GM19351 (cell line): ENCODE measurements at regions not wholly inside any gene's neighbourhood (a gene's known extent, or its start where the extent isn't known, plus 50 kb on each side); places are given as distances from the start of the nearest gene placed in this dataset.
"Not testable (repeated sequence)": the region's sequence is repeated elsewhere in the genome, so short reads cannot be mapped to it uniquely, and the experiment has no call there.

Source experiments
- ATAC-seq: cut with Tn5 transposase; IDR thresholded peaks from one replicate; pipeline ENCODE4 v1.9.1; 2021; ENCODE audit warnings: mild to moderate bottlenecking, moderate library complexity; ENCODE audit not compliant: unreplicated experiment

DNA sequence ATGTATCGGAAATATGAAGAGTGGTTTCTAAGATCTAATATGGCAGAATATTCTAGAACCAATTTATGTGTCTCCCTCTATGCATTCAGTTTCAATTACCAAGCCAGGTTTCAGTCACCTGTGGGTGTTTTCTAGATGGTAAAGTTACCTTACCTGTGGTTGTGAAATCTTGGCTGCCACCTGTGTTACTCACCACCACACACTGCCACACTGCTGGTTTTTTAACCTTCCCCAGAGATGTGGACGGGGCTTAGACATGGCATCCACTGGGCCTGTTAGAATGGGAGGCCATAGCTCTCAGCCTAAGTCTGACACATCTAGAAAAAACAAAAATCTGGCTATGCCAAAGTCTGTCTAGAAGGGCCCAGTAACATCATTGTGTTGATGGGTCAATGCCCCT is 896.5 kb upstream of the PABPC4L start:
- no peak for ATAC-seq

DNA sequence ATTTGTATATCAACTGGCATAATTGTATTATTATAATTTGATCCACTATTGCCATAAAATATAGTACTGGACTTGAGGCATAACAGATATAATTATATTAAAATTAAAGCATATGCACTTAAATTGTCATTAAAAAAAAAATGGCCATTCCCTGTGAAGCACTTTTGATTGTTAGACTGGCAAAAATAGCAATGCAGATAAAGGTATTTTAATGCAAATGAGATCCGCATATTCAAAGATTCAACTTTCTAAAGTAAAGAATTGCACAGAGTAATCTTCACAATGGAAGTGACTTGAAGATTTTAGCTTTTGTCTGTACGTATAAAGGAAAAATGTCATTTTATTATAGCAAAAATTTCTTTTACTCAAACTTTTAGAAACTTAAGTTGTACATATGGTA is 871.8 kb upstream of the PABPC4L start:
- no peak for ATAC-seq

DNA sequence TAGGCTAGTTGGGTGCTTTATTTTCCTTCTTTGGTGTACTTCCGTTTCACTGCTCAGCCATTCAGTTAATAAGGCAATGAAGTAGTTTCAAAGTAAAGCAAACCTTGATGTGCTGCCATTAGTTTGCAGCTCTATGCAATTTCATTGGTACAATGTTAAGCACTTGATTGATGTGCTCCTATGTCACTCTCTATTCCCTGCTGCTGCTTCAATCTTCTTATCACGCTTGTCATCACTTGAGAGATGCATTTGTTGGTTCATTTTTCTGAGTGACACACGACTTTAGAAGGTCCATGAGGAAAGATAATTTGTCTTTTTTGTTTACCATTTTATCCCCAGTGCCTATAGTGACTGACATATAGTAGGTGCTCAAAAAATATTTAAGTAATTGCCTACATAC is 871.0 kb upstream of the PABPC4L start:
- no peak for ATAC-seq

DNA sequence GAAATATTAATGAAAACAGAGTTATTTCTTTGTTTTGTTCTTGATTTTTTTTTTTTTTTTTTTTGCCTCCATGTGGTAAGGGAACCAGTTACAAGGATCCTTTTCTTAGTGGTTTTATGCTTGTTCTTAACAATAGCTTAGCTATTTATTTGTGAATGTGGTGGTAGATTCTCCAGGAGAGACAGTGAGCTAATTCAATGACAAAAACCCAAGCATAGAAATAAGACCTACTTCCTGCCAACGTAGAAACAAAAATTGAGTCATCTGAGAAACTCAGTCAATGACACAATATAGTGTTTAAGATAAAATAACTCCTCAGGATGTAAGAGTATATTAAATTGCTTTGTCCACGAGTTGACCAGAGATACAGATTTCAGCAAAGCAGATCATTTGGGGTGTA is 863.8 kb upstream of the PABPC4L start:
- ATAC-seq: no peak

DNA sequence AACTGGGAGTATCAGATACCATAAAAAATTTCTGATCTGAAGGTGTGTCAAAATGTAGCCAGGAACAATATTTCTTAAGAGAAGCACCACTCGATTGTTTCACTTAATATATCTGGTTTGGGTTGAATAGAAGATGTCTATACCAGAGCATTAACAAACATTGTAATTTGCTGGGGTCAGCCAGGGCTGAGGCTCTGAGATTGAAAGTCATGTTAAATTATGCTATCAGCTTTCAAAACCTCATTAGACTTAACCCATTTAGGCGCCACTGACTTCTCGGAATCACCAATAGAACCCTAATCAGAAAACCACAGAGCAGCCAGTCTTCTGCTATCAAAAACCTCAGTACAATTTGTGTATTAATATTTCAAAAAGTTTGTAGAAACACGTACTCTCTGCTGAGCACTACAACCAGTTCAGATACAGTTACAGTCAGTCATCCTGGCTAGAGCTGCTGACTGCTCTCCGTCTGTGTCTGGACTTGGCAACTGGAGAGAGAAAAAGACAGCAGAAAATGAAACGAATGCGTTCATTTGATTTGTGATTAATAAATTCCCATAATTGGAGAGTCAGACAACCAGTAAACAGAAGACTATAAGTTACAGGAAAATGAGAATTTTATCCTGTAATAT is 848.6 kb upstream of the PABPC4L start:
- ATAC-seq: no peak

DNA sequence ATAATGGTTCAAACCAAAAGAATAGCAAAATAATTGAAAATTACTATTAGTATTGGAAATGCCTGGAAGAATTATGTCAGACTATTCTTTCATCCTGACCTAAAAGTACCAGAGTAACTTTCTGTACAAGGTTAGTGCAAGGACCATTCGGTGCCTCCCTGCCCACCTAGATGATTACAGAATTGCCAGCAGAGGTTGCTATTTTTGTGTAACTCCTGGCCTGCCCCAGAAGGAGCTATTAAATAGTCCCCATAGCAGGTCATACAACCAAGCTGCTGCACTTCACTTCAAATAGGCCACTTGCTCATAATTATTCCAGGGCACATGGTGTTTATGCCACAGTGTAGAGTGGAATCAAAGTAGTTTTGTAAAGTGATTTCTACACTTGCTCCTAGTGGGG is 831.1 kb upstream of the PABPC4L start:
- no peak for ATAC-seq

DNA sequence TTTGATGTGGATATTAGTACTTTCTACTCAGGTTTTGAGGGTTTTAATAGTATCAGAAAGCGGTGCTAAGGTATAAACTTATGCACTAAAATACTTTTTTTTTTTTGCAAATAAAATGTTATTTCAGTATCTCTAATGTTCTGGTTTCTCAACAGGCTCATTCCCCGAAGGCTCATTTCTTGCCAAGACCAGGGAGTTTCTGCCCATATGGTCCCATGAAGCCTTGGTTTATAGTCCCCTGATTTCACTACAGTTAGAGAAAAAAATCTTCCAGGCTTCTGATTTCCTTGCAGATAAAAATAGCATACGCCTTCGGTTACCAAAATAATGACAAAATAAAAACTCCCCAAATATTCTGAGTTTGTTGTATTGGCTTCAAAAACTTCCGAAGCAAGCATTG is 814.2 kb upstream of the PABPC4L start:
- ATAC-seq: no peak

DNA sequence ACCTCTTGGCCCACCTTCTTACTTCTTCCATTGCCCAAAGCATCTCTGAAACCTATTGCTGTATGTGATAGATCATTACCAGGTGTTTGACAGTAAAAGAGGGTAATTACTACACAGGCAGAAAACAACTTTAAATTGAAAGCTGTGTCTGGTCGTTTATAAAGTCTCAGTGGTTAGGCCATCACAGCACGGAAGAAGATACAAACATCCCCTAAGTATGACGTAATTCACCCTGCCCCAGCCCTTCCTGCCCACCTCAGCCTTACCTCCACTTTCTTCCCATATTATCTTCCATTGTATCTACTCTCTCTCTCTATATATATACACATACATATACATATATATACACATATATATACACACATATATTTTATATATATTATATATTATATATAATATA is 805.8 kb upstream of the PABPC4L start:
- no peak for ATAC-seq

DNA sequence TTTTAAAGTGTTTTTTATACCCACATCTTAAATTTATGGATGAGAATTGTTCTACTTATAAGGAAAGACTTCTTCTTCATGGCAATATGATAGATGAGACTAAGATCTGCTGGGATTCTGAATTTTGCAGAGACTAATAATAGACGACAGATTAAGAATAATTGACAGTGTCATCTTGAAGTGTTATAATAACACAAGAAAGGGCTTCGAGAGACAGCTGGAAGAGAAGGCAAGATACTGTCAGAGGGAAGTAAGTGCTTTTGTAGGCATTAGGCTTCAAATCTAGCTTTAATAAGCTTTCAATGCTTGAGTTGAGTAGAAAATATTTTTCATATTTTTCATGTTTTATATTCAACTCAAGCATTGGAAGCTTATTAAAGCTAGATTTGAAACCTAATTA is 797.6 kb upstream of the PABPC4L start:
- ATAC-seq: no peak

DNA sequence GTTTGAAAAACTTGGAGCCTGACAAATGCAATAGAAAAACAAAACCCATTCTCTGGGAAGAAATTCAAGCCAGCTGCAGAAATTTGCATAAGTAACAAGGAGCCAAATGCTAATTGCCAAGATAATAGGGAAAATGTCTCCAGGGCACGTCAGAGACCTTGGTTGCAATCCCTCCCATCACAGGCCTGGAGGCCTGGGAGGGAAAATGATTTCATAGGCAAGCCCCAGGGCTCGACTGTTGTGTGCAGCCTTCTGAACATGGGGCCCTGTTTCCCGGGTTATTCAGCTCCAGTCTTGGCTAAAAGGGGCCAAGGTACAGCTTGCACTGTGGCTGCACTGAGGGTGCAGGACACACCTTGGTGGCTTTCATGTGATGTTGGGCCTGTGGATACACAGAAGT is 760.4 kb upstream of the PABPC4L start:
- ATAC-seq: no peak

DNA sequence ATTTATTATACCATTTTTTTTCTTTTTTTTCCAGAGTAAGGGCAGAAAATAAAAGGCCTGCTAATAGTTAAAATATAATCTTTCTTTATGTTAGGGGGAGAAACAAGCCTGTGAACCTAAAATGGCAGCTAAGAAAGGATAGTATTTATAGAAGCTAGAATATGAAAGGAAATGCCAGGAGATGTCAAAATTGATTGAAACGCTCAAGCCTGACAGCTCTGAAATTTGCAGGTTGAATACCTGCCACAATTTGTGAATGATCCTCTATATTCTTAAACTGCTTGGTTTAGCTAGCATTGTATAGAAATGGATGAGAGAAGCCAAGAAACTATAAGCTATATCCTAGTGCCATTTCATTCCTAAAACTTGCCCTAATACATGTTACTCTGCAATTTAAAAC is 757.3 kb upstream of the PABPC4L start:
- ATAC-seq: no peak

DNA sequence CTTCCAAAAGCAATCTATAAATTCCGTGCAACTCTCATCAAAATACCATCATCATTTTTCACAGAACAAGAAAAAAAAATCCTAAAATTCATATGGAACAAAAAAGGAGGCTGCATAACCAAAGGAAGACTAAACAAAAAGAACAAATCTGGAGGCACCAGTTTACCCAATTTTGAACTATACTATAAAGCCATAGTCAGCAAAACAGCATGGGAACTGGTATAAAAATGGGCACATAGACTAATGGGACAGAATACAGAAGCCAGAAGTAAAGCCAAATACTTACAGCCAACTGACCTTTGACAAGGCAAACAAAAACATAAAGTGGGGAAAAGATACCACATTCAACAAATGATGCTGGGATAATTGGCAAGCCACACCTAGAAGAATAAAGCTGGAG is 753.5 kb upstream of the PABPC4L start:
- ATAC-seq: no peak

DNA sequence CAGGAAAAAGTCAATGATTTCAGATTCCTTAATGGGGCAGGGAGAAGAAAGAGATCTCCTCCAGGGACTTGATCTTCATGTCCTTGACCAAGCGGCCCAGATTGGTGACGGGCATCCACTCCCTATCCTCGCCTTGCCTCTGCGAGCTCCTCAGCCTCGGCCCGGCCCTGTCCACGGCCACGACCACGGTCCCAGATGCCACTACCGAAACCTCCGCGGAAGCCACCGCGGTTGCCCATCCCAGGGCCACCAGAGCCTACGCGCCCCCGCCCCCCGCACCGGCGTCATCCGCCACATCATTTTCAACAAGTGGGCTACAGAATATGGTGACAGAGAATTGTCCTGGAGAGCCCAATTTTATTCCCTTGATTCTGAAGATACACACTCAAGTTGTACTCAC is 751.2 kb upstream of the PABPC4L start:
- ATAC-seq: no peak

DNA sequence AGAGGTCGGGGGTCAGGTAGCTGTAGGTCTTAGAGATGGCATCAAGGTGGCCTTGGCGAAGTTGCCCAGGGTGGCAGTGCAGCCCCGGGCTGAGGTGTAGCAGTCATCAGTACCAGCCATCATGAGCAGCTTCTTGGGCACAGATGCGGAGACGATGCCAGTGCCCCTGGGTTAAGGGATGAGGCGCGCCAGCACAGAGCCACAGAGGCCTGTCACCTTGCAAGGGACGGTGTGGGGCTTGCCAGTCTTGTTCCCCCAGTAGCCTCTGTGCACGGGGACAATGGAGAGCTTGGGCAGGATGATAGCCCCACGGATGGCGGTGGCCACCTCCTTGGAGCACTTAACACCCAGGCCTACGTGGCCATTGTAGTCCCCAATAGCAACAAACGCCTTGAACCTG is 750.7 kb upstream of the PABPC4L start:
- ATAC-seq: no peak

DNA sequence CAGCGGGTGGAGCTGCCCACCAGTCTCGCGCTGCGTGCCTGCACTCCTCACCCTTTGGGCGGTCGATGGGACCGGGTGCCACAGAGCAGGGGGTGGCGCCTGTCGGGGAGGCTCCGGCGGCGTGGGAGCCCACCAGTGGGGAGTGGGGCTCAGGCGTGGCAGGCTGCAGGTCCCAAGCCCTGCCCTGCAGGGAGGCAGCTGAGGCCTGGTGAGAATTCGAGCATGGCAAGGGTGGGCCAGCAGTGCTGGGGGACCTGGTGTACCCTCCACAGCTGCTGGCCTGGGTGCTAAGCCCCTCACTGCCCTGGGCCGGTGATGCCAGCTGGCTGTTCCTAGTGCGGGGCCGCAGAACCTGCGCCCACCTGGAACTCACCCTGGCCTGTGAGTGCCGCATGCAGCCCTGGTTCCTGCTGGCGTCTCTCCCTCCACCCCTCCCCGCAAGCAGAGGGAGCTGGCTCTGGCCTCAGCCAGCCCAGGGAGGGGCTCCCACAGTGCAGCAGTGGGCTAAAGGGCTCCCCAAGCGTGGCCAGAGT is 746.6 kb upstream of the PABPC4L start:
- ATAC-seq: no peak

DNA sequence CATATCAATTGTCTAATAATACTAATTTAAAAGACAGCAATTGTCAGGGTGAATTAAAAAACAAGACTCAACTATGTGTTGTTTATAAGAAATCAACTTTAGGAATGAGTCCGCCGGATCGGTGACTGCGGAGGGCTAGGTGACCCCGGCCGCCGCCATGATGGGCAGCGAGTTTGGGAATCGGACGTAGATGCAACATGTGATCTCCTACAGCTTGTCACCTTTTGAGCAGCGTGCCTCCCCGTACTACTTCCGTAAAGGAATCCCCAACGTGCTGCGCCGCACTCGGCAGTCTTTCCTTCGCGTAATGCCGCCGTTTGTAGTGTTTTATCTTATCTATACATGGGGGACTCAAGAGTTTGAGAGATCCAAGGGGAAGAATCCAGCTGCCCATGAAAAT is 742.5 kb upstream of the PABPC4L start:
- ATAC-seq: no peak

DNA sequence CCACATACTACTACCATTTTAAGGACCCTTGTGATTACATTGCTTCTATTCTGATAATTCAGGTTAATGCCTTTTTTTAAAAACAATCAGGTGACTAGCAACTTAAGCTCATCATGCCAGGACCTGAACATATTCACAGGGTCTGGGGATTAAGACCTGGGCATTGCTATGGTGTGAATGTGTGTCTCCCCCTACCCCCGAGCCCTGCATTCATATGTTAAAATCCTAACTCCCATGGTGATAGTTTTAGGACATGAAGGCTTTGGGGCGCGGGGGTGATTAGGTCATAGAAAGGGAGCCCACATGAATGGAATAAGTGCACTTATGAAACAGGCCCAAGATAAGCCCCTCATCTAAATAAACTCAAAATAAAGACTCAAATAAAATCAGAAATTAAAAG is 734.4 kb upstream of the PABPC4L start:
- ATAC-seq: no peak

DNA sequence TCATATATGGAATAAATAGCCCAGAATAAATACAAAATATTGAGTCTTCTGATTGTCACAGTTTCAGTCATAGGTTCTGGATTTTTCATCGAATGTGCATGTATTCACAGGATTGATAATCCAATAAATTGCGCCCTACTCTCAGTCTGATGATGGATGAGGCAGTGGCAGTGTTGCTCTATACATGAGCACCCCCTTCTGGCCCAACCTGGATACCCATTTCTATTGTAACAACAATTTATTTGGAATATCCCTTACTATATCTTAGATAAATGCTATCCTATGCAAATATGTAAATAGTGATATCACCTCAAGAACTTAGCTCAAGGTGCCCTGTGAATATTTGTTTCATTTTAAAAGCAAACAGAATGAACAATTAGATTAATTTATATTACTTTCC is 733.7 kb upstream of the PABPC4L start:
- ATAC-seq: peak; percentile 58

DNA sequence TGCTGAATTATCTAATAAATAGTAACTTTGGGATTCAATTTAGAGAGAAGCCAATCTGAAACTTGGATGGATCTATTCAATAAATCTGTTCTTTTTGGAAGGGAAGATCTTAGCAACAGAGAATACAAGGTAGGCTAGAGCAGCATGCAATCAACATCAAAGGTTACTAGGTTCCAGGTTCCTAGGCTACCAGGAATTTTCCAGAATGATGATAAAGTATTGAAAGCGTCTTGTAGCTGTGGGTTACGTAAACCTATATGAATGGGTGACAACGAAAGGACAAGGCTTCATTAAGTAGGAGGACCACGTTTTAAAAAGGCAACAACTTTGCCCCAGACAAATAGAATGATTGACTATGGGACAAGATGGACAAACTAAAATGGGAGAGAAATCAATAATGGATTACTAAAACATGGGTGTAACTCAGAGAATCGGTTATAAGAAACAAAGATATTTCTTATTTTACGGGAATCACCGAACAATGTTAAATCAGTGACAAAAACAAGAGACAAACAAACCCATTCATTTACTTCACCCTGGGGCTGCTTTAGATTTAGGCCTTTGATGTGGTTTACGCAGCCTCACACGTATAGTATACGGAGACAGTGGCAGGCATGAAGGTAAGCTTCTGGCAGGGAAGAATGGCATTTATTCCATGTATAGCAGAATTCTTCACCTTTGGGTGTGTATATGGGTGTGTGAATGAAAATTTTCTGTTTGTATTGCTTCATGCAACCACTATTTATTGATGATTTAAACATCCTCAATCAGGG is 732.6 kb upstream of the PABPC4L start:
- no peak for ATAC-seq

DNA sequence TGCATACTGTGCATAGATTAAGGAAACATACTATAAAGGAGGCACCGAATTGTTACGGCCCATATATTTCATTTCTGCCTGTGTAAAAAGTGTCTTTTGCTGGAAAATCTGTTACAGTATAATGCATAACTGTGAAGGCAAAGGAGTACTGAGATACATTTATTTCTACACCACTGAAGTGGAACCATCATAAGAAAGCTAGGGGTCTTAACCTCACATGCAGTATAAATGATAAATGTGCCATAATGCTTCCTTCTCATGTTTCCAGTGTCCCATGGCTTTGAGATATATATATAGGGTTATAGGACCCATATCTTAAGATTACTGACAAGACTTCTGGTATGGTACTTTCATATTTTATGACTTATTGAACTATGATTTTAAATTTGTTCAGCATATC is 713.8 kb upstream of the PABPC4L start:
- no peak for ATAC-seq

DNA sequence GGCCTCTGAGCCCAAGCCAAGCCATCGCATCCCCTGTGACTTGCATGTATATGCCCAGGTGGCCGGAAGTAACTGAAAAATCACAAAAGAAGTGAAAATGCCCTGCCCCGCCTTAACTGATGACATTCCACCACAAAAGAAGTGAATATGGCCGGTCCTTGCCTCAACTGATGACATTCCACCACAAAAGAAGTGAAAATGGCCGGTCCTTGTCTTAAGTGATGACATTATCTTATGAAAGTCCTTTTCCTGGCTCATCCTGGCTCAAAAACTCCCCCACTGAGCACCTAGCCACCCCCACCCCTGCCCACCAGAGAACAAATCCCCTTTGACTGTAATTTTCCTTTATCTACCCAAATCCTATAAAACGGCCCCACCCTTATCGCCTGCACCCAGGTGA is 712.7 kb upstream of the PABPC4L start:
- not testable (repeated sequence) for ATAC-seq

DNA sequence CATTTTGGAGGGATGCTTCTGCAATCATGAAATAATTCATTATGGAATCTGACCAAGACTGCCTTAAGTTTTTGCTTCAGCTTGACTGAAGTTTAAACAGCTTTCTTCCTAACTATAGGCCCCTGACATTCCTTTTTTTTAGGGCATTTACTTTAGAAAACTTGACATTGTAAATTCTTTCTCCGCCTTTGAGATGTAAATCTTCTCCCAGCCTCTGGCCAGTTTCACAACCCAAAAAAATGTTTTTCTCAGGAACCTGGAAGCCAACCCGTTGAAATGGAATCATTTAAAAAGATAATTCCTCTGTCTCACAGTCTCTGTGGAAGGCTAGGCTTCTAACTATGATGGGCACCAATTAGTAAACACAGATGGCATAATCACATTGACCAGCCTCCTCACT is 710.4 kb upstream of the PABPC4L start:
- ATAC-seq: no peak
